HG02981 (cell line): ENCODE measurements at regions not wholly inside any gene's neighbourhood (a gene's known extent, or its start where the extent isn't known, plus 50 kb on each side); places are given as distances from the start of the nearest gene placed in this dataset.

Experiments used
- ATAC-seq: cut with Tn5 transposase; IDR thresholded peaks from one replicate; pipeline ENCODE4 v1.9.1; 2021; ENCODE audit warnings: mild to moderate bottlenecking, moderate library complexity; ENCODE audit not compliant: unreplicated experiment

DNA sequence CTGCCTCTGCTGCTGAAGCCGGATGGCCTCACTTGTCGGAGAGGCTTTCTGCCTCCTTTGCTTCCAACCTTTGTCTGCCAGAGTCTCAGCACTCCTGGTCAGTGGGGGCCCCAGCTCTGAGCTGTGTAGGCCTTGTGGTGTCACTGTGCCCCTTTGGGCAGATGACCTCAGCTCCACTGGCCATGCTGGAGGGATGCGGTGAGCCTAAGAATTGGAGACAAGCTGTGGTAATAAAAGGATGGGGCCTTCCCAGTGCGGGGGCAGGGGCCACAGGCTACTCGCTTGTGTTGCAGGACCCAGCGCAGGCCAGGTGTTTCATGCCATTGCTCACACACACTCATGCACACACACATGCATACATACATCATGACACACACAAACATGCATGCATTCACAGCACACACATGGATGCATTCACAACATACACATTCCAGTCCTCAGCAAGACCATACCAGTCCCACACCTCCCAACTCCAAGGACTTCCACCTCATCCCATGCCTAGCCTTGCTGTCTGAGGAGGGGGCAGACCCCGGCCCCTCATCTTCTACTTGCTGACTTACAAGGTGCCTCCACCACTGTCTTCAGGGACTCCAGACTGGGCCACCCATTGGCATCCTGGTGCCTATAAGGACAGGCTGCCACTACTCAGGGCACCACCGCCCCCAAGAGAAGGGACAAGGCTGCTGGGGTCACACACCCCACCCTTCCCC lies 237.7 kb downstream of the SYK start:
- no peak for ATAC-seq

DNA sequence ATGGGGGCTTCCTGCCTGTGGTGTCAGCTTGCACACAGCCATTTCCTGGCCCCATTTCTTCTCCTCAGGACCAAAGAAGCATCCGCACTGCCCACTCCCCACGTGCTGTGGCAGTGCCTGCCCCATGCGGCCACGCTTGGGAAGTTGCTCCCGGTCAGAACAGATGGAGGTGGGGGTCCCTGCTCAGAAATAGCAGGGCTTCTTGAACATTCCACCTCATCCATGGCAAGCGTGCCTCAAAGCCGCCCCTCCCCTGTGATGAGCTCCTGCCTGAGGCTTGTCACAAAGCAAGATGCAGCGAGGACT lies 238.2 kb downstream of the SYK start:
- no peak for ATAC-seq

DNA sequence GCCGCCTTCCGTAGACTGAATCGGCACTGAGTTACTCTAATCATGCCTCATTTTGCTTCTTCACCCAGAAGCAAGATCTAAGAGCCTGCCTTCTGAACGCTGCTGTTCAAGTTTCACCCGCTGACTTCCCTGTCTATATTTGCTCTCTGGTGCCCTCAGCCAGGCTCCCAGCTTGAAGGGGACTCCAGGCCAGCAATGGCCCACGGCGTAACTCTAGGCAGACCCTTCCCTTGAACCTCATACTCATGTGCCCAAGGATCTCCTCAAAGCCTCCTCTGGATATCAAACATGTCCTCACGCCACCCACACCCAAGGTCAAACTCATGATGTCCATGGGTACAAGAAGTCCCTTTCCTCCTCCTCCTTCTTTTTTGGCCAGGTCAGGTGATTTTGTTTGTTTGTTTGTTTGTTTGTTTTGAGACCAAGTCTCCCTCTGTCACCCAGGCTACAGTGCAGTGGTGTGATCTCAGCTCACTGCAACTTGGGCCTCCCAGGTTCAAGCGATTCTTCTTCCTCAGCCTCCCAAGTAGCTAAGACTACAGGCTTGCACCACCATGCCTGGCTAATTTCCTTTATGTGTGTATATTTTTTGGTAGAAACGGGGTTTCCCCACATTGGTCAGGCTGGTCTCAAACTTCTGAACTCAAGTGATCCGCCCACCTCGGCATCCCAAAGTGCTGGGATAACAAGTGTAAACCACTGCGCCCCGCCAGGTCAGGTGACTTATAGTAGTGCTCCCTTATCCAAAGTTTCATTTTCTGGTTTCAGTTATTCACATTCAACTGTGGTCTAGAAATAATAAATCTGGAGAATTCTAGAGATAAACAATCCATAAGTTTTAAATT lies 239.0 kb downstream of the SYK start:
- ATAC-seq: no peak

DNA sequence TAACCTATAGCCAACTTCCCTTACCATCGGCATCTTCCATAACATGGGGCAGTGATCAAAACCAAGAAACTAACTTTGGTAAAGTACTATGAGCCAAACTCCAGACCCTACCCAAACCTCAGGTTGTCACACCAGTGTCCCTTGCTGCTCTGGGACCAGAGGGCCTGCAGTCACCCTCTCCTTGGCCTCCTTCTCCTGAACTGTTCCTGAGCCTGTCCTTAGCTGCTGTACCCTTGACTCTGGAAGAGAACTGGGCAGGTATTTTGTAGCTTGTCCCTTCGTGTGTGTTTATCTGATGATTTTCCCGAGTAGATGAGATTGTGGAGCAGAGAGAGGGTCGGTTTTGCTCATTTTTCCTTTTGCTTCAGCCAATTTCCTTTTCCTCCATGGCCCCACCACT lies 240.4 kb downstream of the SYK start:
- ATAC-seq: no peak

DNA sequence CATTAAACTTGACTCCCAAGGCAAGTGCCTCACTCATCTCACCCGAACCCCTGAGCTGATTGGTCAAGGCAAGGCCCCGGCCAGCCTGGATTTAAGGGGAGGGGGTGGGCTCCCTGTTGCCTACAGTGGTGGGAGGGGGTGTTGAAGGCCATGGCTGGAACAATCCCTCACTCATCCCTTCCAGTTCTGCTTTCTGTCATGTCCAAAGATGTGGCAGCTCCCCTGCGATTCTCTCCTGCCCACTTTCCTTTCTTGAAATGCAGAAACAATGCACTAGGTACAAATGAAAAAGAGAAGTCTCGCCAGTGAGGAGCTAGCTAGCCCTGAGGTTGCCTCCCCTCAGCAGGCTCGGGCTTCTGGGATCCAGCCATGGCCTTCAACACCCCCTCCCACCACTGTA lies 240.9 kb downstream of the SYK start:
- ATAC-seq: no peak

DNA sequence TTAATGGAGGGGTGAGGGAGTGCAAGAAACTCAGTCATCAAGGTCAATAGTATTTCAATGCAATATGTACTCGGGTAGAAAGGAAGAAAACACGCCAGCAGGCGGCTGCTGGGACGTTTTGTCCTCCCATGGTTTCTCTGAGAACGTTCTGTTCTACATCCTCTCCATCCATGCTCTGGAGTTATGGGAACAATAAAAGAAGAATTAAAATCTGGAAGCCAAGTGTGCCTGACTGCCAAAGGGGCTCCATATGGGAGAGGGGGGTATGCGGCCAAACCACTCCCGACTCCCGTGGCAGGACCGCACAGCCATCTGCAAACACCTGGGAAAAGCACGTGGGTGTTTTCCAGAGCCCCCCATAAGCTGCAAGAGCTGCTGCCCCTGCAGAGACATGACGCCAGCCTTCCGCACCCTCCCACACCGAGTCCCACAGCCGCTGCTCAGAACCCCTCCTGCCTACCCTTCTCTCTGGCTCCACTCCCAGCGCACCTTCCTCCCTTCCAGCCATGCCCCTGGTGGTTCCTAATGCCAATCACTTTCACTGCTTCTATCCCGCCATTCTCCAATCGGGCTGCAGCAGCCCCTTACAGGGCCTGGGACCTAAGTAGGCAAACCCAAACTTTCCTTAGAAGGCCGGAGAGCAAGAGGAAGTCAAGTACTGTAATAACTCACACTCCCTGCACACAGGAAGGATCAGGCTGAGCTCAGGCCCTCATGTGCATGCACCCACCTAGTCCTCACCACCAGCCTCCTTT lies 241.6 kb downstream of the SYK start:
- no peak for ATAC-seq

DNA sequence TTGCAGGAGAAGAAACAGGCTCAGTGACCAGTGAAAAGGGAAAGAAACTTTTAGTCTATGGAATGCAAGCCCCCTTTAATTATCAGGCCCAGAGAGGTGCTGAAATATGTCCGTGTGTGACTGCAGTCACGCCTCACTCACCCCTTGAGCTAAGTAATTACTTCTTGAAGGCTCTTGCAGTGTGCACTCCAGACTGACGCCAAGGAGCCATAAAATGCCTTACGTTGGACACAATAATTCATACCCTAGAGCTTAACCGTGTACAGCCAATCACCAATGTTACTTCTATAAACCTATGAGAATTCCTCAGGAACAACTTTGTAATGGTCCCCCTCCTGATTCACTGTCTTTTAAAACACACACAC lies 242.2 kb downstream of the SYK start:
- no peak for ATAC-seq

DNA sequence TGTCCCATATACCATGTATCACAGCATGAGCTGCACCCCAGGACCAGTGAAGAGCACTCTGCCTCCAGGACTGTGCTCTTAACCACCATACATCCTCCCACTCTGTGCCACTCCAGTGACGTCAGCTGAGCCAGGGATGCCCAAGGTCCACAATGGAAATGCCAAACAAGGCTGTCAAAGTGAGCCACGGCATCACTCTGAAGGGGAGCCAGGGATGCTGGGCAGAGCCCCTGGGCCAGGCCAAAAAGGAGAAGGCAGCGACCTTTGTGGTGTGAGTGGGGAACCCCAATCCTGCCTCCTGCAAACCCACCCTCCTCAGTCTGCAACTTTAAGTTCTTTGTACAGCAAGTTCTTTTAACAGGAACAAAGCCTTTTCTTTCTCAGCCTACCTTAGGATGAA lies 242.7 kb downstream of the SYK start:
- no peak for ATAC-seq

DNA sequence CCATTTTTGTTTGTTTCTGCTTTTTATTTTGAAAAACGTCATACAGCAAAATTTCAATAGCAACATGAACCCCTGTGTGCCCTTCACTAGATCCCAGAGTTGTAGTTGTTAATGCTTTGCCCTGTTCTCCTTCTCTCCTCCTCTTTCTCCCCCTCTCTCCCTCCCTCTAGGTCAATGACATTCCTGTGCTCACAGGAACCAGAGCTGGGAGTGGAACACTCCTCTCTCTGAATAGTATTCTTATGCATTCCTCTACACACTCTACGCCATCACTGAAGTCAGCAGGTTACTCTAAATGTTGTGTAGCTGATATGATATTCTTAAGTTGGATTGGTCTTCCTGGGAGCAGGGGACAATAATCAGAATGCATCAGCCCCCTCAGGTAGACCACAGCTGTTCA lies 243.4 kb downstream of the SYK start:
- ATAC-seq: no peak

DNA sequence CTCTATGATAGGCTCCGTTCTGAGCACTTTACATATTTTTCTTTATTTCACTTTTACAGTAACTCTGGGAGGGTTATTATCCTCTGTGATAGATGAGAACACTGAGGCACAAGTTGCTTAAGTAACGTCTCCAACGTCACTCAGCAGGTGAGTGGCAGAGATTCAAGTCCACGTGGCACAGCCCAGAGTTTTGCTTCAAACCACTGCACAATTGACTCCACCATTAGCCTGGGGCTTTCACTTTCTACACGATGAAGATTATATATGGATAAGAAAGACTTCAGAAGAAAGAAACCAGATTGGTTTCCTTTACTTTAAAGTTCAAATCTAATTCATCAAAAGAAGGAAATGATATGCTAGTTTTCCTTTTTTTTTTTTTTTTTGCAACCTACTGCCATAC lies 245.9 kb downstream of the SYK start:
- no peak for ATAC-seq

DNA sequence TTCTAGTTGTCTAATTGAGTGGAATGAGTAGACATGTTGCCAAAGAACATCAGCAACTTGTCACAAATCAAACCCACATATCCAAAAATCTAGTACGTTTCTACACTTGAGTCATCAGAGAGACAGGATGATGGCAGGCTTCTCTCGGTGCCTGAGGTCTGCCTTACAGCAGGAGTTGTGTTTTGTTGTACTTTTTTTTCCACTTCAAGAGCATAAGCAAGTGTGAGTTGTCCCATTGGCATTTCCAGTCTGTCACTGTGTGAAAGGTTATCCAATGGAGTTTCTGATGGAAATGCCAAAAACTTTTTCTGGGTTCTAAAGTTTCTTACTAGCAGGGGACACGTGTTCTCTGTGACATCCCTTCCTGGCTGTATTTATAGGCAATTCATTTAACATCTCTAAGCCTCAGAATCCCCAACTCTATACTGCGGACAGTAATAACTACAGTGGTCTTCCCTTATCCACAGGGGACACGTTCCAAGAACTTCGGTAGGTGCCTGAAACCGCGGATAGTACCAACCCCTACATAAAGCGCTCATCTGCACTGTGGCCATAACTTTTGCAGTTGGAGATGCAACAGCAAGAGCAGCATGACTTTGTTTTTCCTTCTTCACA lies 246.5 kb downstream of the SYK start:
- ATAC-seq: no peak

DNA sequence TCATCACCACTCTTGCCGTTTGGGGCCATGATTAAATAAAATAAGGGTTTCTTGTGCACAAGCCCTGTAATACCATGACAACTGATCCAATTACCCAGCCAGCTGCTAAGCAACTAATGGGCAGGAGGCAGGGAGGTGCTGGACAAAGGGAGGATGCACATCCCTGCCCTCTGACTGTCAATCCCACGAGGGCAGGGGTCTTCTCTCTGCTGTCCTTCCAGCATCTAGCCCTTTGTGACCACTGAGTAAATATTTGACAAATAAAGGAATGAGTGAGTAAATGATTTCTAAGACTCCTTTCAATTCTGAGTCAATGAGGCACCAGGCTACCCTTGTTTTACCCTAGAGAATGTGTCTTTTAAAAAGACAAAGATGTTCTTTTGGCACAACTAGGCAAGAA lies 247.1 kb downstream of the SYK start:
- ATAC-seq: no peak

DNA sequence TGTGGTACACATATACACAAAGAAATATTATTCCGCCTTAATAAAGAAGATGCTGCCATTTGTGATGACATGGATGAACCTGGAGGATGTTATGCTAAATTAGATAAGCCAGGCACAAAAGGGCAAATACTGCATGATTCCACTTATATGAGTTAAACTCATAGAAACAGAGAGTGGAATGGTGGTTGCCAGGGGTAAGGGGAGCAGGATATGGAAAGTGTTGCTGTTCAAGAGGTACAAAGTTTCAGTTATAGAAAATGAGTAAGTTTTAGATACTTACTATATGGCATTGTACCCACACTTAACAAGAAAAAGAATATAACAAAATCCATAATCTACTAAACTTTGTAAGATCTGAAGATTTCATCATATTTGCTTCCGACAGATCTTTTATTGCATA lies 252.2 kb downstream of the SYK start:
- no peak for ATAC-seq

DNA sequence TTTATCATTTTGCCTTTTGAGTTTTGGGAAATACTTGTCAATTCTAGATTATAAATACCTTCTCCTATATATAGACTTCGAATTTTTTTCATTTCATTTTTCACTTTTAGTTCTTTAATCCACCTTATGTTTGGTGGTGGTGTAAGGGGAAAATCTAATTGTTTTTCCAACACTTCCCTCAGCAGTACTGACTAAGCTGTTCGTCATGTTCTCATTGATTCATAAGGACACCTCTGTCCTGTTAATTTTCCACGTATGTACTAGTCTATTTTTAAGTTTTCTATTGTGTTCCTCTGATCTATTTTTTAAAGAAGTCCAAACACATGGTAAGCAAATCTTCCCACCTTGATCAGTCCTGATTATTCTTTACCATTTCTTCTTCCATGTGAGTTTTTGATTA lies 254.2 kb downstream of the SYK start:
- ATAC-seq: no peak

DNA sequence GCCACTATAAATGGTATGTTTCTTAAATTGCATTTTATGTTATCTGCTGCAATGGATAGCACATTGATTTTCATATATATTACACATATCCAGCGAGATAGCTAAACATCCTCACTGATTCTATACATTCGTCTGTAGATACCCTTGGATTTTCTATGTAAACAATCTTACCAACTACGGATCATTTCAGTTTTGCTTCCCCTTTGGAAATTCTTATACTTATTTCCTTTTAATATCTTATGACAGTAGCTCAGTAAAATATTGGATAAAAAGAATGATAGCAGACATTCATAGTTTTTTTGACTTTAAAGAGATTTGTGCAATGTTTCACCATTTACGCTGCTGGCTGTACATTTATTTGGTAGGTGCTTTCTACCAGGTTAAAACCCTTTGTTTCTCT lies 254.9 kb downstream of the SYK start:
- no peak for ATAC-seq

DNA sequence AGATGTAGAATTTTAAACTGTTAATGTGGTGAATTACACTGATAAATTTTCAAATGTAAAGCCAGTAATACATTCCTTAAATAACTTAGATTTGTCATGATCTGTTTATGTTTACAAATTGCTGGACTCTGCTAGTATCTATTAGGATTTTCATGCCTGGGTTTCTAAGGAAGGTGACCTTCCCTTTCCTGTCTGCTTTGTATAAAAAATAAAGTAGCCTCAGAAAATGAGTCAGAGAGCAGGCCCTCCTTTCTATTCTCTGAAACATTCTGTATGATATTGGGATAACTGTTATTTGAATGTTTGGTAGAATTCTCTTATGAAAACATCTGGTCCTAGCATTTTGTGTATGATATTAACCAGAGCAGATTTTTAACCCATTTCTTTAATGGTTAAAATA lies 255.3 kb downstream of the SYK start:
- no peak for ATAC-seq

DNA sequence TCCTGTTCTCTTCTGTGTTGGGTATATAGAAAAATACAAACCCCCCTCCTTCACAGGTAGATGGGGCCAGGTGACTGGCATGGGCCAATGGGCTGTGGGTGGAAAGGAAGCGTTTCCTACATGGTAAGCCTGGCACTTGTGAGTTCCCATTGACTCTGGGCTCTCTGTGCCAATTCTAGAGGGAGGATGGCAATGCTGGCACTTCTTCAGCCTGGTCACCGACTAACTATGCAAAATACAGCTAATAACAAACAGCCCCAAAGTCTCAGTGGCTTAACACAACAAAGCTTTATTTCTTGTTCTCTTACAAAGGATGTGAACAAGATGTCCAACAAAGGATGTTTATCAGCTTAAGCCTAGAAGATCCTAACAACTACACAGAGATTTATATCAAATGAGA lies 258.1 kb downstream of the SYK start:
- ATAC-seq: no peak

DNA sequence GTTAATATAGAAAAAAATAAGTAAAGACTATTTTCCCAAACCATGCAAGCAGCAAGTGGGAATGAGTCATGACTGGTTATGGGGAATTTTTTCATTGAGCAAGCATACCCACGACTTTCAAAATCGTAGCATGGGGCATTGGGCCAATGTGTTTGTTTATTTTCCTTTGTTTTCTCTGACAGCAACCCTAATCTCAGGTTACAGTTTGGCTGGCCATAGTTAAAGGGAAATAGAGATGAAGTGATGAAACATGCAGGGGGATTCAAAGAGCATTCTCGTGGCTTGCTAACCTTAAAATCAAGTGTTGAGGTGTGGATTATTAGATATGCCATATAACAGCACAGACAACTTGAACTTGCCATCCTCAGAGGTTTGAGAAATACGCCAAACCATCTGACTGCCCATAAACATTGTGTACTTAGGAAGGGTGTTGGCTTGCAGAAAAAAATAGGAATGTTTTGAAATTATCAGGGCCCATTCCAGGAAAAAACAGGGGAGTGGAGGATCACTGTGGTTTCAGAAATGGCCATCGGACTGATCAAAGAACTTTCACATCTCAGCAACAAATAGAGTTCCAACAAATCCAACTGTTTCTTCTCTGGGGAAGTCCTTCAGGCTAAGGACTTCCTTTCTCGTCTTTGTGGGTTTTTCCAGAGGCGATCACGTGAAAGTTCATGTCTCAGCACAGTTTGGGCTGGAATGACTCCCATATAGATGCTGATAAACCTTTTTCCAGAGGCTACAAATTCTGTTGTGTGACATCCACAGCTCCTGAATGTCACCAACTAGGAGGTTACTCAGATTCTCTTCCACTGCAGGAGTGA lies 259.1 kb downstream of the SYK start:
- ATAC-seq: no peak

DNA sequence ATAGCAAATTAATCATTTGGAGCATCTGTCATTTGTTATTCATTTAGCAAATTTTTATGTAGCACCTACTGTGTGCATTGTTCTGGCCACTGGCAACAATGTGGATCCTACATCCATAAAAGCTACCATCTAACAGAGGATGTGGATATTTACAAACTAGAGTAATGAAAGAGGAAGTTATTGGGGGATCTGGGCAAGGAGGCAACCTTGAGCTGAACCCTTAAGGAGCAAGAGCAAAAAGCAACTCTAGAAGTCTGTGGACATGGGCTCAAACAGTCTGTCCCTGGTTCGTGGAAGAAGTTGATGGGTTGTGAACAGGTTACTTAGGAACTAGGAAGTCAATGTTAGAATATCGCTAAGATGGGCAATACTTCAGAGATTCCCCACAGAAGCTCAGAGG lies 259.9 kb downstream of the SYK start:
- ATAC-seq: no peak

DNA sequence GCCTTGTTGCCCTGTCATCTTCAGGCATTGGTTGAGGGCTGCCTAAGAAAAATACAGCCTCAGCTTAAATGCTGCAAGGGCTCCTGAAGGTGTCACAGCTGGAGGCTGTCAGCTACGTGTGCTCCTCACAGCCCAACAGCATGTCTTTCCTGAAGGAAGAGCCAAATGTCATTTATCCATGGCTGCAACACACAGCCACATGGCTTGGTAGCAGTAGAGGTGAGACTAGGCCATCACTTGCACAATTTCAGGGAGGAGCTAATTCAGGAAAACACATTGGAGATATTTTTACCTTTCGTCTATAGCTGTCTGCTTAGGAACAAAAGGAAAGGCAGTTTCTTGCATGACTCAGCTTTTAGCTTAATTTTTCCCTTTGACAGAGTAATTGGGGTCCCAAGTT lies 260.7 kb downstream of the SYK start:
- ATAC-seq: no peak

DNA sequence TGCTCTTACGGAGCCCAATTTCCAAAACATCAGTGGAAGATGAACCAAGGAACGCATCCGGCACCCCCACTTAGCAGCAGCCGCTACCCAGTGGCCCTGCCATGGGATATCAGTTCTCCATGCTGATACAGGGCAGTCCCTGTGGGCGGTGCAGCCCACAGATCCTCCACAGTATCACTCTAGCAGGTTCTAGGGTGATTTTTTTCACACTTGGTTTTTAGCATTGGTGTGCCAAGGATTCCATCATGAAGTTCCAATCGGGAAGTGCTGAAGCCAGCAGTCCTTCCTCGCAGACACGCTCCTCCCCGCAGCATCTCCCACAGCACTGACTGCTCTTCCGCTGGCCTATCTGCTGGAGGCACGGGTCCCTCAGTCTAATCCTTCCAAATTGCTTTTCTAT lies 261.9 kb downstream of the SYK start:
- ATAC-seq: no peak
